Progenitor cell of endocrine pancreas (in vitro differentiated cells): ENCODE measurements at regions not wholly inside any gene's neighbourhood (a gene's known extent, or its start where the extent isn't known, plus 50 kb on each side); places are given as distances from the start of the nearest gene placed in this dataset.

ENCODE experiments used
- DNase-seq: peaks from one replicate; pipeline ENCODE4 v3.0.0; 2021; ENCODE audit warnings: low spot score; ENCODE audit not compliant: unreplicated experiment
- H3K27ac Mint-ChIP-seq: 2 replicates; pipeline ENCODE4 v1.8.0; 2021; ENCODE audit warnings: mild to moderate bottlenecking, moderate library complexity, mixed read lengths
- H3K27me3 Mint-ChIP-seq: 2 replicates; pipeline ENCODE4 v1.8.0; 2021; ENCODE audit warnings: mixed read lengths
- H3K36me3 Mint-ChIP-seq: 2 replicates; pipeline ENCODE4 v1.8.0; 2022; ENCODE audit warnings: mixed read lengths; ENCODE audit not compliant: insufficient read depth
- H3K4me1 Mint-ChIP-seq: 2 replicates; pipeline ENCODE4 v1.8.0; 2021; ENCODE audit warnings: low read depth, mixed read lengths
- H3K4me3 Mint-ChIP-seq: 2 replicates; pipeline ENCODE4 v1.8.0; 2021; ENCODE audit warnings: low read depth, mild to moderate bottlenecking, moderate library complexity, mixed read lengths
- H3K9me3 Mint-ChIP-seq: 2 replicates; pipeline ENCODE4 v1.8.0; 2021; ENCODE audit warnings: low read depth, mixed read lengths
- CTCF ChIP-seq: fragments of 200-600 bp; sonication (generic); IDR thresholded peaks from one replicate; pipeline ENCODE4 v1.5.0; 2021; ENCODE audit warnings: antibody characterized with exemption, mild to moderate bottlenecking; ENCODE audit not compliant: unreplicated experiment

DNA sequence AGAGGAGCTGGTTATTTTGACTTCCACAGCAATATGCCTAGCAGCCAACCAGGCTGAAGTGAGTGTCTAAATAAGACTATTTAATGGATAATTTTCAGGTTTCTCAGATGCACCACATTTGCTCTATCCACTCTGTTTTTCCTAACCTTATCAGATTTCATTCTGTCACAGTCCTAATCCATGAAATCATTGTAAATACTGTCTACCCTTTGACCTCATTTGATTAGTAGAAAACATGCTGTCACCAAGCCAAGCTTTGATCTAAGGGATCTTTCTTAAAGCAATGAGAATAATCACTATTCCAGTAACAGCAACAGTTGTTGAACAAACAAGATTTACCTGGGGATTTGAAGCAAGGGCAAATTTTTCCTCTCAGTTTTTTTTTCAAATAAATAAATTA lies 595.6 kb downstream of the LTN1 start:
- DNase-seq, result no peak
- Mint-ChIP-seq H3K36me3 (no peaks in the 10 kb centered on the region), H3K27ac (no peak overlapping the region), H3K4me3 (no peak overlapping the region), H3K4me1 (no peaks in the 10 kb centered on the region), H3K9me3 (peaks cover 13% of the 10 kb centered on the region), H3K27me3 (no peaks in the 10 kb centered on the region)
- no peak for TF ChIP-seq CTCF

- H3K4me1 Mint-ChIP-seq, result no peaks in the 10 kb centered on the region
- no peak for TF ChIP-seq CTCF
- no peaks in the 10 kb centered on the region for H3K36me3 Mint-ChIP-seq
- no peak overlapping the region for H3K4me3 Mint-ChIP-seq
- no peak overlapping the region for H3K27ac Mint-ChIP-seq
- DNase-seq, result no peak
- H3K9me3 Mint-ChIP-seq, result peaks cover 13% of the 10 kb centered on the region
- no peaks in the 10 kb centered on the region for H3K27me3 Mint-ChIP-seq
Observed at GRCh38 chr21:28396421-28396820, 596.3 kb downstream of the LTN1 start.

DNA sequence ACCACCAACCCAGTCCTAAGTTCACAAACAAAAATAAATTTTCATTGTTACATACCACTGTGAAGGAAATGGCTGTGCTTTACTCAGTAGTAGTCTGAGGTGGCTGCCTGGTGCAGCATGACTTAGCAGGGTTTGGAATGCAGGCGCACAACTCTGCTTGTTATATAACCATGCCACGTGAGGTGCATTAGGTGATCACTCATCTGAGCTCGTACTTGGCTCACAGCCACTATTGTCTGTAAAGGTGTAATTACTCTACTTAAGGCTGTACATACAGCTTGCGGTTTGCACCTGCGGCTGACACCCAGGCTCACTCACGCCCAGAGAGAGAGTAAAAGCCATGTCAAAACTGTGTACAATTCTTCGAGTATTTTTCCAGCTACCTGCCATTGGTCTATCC lies 599.4 kb downstream of the LTN1 start:
- Mint-ChIP-seq H3K27ac (no peak overlapping the region), H3K27me3 (no peaks in the 10 kb centered on the region), H3K4me3 (no peak overlapping the region), H3K4me1 (no peaks in the 10 kb centered on the region), H3K36me3 (no peaks in the 10 kb centered on the region), H3K9me3 (peaks cover 6% of the 10 kb centered on the region)
- no peak for DNase-seq
- TF ChIP-seq CTCF, result no peak

DNA sequence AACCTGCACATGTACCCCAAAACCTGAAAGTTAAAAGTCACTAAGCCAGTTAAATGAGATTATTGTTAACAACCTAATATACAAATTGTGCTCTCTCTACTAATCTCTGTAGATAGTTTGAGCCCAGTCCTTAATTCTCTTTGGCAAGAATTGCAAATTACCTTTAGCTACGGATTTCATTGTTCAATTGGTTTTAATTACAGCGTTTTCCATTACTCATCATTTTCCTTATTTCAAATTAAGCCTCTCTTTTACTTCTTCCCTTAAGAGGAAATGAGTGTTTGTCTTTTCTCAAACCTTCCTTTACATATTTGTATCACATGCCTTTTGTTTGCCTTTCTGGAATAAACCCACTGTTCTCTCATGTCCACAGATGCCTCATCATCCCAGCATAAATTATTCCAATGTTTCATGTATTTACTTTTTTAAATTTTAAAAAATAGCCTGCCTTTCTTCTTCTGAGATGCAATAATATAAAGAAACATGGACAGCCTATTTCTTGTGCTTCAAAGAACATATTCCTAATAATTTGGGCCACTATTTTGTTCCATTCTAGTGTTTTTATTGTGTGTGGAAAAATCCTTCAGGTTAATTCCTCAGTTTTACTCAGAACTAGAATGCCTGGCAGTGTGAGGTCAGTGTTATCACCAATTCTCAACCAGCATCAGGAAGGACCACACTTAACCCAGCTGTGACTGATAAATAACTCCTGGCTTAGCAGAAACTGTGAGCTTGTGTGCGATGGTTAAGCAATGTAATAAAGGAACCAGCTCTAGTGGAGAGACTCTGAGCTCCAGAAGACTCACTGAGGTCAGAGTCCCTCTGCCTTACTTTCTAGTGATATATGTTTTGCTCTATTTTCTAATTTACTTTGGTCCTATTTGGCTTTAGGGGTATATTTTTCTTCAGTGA lies 600.5 kb downstream of the LTN1 start:
- Mint-ChIP-seq H3K9me3 (peaks cover 3% of the 10 kb centered on the region), H3K4me1 (no peaks in the 10 kb centered on the region), H3K36me3 (no peaks in the 10 kb centered on the region), H3K27me3 (no peaks in the 10 kb centered on the region), H3K27ac (peak overlapping the region; percentile 23), H3K4me3 (no peak overlapping the region)
- TF ChIP-seq CTCF, result no peak
- DNase-seq, result no peak

GRCh38 chr21:28387220-28387619 lies 605.5 kb downstream of the LTN1 start:
- H3K4me3 Mint-ChIP-seq, result no peak overlapping the region
- no peaks in the 10 kb centered on the region for H3K4me1 Mint-ChIP-seq
- no peaks in the 10 kb centered on the region for H3K27me3 Mint-ChIP-seq
- no peaks in the 10 kb centered on the region for H3K36me3 Mint-ChIP-seq
- no peak for TF ChIP-seq CTCF
- H3K27ac Mint-ChIP-seq, result no peak overlapping the region
- no peaks in the 10 kb centered on the region for H3K9me3 Mint-ChIP-seq
- no peak for DNase-seq
